NCI-H2107 treated with DMSO at 0.1 percent for 48 hours (cell line): ENCODE measurements at regions not wholly inside any gene's neighbourhood (a gene's known extent, or its start where the extent isn't known, plus 50 kb on each side); places are given as distances from the start of the nearest gene placed in this dataset.
A peak's percentile ranks its signal among the peaks of the same experiment; 100 is the strongest.

Experiments
- DNase-seq: peaks from one replicate; lab custom pipeline; 2025; ENCODE audit not compliant: unreplicated experiment; lab: John Stamatoyannopoulos, UW

DNA sequence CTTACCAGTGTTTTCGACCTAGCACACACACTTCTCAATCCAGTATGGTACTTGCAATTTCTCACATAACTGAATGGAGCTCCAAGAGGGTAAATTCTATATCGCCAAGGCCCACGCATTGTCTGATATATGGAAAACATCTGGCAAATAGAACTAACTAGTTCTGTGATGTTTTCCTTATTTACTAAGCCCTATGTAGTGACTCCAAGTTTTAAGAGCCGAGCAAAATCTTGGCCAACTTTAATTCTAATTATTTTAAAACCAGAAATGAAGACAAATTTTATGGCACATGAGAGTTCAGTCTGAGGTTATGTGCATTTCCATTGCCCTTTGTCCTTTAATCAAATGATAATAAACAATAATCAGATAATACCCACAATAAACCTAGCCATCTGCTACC lies 1119.7 kb upstream of the CNTNAP5 start:
- DNase-seq, result no peak

DNA sequence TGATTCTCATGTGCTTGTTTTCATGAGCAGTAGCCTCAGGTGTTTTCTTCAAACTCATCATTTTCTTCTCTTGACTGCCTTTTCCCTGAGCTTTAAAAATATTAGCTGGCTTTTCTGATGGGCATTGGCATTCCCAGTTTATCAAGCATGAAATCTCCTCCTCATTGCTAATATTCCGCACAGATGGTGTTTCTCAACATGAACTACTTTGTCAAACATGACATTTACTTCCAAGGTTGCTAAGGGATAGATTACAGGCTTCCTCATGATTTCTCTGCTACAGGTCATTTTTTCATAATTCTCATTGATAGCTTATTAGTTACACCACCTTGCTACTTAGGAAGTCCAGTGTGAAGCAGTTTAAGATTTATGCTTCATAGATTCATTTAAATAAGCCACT lies 1116.9 kb upstream of the CNTNAP5 start:
- DNase-seq, result no peak

DNA sequence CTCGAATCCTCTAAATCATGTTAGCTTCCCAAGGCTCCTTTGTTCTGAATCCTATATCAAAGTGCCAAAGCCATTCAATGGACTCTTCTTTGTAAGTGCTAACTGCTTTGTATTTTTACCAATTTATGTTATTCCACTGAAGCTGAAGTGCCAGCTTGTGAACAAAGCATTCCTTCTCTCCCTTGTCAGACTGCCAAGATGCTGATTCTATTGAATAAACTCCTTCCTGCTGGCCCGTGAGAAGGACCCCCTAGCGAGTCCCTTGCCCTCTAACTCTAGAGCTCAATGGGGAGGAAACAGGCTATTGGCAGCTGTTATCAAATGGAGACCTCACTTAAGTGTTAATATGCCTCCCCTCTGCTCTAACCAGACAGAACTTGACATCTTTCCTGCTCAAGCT lies 1097.9 kb upstream of the CNTNAP5 start:
- peak; percentile 14 for DNase-seq

DNA sequence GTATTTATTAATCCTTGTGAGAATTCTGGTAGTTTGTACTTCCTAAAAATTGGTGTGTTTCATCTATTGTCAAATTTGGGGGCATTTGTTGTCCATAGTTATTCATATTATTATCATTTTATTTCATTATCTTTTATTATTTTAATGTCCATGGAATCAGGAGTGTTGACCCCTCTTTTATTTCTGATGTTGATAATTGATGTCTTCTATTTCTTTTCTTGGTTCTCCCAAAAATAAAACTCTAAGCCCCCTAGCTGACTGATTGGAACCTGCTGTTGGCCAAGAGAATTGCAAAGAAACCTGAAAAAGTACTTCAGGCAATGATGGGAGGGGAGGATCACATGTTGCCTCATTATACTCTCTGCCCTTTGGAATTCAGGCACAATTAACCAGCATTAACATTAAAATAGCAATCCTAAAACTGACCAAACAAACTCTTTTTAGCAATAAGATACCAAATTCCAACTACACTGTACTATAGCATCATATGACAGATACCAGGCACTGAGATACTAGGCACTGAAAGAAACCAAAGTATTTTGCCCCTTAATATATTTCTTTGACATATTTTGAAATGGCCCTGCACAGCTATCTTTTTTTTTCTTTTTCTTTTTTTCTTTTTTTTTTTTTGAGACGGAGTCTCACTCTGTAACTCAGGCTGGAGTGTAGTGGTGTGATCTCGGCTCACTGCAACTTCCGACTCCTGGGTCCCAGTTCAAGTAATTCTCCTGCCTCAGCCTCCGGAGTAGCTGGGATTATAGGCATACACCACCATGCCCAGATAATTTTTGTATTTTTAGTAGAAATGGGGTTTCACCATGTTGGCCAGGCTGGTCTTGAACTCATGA lies 1097.2 kb upstream of the CNTNAP5 start:
- DNase-seq, result no peak

DNA sequence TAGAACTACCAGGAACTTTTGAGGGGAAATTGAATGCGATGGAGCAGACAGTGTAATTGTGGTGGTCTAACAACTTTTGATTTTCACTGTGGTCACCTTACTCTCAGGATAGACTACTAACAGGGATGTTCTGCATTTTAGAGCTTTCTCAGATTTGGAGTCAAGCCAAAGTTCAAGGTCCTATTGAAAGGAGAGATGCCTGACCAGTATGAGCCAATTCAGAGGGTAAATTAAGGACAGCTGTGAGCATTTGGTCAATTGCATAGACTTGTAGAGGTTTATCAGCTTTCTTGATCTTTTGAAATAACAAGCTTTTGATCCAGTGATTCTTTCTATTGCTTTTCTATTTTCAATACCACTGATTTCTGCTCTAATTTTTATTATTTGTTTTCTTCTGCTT lies 1095.7 kb upstream of the CNTNAP5 start:
- DNase-seq, result no peak

DNA sequence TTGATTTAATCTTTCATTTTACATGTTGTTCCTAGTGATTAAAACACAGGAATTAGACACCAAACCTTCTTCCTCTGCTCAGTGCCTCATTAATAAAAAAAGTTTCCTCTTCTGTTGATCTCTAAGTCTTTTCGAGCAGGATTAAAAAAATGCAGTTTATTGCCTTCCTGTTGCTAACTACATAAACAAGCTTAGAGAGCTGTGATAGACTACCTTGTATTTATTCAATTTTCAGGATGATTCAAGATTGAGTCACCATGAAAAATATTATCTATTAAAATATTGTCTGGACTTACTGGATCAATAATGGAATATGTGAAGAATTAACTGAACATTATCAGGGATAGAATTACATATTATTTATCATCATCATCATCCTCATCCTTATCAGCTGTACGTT lies 1089.6 kb upstream of the CNTNAP5 start:
- DNase-seq, result no peak

DNA sequence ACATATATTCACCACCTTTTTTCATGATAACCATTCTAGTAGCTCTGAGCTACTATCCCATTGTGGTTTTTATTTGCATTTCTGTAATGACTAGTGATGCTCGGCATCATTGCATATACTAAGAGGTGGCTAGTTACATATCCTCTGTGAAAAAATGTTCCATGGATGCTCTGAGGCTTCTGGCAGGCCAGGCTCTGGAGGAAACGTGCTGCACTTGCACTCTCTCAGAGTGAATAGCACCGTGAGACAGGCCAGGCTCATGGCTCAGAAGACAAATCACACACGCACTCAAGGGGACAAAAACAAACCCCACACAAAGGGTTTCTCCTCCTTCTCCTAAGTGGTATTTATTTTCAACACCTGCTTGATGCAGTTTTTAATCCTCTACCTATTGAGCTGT lies 1085.3 kb upstream of the CNTNAP5 start:
- no peak for DNase-seq

DNA sequence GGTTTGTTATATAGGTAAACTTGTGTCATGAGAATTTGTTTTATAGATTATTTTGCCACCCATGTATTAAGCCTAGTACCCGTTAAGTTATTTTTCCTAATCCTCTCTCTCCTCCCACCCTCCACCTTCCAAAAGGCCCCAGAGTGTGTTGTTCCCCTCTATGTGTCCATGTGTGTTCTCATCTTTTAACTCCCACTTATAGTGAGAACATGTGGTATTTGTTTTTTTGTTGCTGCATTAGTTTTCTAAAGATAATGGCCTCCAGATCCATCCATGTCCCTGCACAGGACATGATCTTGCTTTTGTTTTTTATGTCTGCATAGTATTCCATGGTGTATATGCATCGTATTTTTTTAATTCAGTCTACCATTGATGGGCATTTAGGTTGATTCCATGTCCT lies 1075.6 kb upstream of the CNTNAP5 start:
- DNase-seq, result no peak

DNA sequence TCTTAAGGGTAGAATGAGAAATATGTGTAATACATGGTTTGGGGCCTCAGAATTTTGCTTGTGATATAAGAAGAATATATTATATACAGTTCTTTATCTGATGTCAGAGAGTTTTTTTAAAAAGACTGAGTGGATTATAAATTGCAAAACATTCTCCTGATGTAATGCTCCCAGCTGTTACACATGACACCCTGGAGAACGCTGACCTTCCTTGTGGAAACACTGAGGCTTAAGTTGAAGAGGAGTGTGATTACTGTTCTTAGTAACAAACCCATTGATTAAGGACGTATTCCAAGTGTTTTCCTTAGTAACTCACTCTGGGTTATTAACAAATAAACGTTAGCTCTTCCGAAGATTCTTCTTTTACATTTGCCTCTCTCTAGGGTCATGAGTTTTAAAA lies 1069.3 kb upstream of the CNTNAP5 start:
- DNase-seq, result no peak

DNA sequence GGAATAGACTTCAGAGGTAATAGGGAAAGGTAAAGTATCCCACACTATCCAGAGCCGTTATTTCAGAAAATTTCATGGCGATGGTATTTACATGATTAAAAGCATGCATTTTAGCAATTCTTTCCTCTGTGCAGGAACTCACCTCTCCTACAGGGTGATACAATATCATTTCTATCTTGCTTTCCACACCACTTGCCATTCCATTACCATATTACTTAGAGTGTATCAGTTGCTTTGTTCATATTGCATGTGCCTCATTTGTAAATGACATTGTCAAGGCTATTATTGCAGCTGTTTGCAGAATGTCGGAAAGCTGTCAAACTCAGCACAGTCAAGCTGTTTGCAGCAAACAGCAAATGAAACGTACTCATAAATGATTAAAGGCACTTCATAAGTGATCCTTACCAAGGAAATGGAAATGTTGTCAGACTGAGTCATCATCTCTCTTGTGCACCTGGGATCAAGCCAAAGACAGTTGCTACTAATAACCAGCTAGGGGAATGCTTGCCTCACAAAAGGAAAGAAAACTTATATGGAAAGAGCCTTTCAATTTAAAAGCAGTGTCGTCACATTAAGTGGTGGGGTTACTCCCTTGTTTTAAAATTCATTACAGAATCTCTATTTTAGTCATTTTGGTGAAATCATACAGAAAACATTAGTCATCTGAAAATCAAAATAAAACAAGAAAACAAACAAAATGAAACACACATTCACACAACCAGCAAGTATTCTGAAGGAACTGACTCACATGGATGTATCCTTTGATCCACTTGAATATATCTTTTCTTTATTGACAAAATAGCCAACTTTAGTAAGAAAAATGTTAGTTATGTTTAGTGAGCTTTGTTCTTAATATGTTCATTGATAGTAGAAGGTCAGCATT lies 1064.1 kb upstream of the CNTNAP5 start:
- DNase-seq, result no peak

DNA sequence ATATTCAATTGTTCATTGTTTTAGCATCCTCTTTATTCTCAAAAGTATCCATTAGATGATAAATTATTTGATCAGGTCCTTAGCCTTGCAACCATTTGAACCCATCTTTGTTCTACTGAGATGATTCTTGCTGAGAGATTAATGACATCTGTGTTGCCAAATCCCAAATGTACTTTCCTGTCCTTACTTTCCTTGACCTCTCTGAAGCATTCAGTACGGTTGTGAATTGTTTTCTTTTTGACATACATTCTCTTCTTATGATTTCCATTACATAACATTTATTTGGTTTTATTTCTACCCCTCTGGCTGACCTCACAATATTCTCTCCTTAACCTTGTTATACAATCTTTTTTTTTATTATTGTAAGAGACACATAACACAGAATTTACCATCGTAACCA lies 1058.6 kb upstream of the CNTNAP5 start:
- no peak for DNase-seq

DNA sequence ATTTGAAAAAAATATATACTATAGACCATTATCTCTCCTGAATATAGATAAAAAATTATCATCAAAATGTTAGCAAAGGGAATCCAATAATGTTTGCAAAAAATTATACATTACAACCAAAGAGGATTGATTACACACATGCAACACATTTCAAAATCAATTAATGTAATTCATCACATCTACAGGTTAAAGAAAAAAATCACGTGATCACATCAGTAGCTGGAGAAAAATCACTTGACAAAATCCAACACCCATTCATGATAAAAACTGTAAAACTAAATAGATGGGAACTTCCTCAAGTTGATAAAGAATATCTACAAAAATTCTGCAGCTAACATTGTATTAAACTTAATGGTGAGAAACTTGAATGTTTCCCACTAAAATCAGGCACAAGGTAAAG lies 1047.5 kb upstream of the CNTNAP5 start:
- no peak for DNase-seq

DNA sequence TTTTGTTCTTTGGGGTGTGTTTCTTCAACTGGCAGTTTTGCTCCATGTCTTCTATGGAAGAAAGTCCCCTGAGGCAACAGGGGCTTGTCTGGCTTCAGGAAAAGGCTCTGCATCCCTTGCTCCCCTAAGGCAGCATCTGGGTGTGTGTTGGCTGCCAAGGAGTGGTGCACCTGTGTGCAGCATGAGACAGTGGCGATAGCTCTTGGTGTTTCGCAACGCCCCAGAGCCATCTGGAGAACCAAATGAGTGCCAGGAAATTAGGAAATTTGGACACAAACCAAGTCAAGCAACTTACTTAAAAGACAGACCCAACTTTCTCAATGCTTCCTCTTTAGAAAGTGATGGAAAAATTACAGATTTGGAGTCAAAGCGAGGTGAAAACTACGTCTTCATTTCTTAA lies 1044.4 kb upstream of the CNTNAP5 start:
- DNase-seq, result no peak

DNA sequence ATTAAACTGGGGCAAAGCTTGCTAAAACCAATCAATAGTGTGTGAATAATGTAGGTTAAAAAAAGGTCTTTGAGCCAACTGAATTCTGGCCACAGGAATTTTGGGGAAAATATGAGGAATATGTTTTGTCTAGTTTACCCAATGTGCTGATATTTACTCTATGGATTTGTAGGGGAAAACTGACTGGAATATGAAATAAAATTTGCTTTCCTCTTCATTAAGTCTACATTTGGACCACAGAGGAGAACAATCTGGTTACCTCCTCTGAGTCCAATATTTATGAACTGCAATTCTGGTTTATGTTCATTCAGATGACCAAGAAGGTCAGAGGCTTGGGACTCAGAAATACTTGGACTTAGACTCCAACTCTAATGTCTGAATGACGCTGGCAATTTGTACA lies 1042.2 kb upstream of the CNTNAP5 start:
- DNase-seq, result no peak

DNA sequence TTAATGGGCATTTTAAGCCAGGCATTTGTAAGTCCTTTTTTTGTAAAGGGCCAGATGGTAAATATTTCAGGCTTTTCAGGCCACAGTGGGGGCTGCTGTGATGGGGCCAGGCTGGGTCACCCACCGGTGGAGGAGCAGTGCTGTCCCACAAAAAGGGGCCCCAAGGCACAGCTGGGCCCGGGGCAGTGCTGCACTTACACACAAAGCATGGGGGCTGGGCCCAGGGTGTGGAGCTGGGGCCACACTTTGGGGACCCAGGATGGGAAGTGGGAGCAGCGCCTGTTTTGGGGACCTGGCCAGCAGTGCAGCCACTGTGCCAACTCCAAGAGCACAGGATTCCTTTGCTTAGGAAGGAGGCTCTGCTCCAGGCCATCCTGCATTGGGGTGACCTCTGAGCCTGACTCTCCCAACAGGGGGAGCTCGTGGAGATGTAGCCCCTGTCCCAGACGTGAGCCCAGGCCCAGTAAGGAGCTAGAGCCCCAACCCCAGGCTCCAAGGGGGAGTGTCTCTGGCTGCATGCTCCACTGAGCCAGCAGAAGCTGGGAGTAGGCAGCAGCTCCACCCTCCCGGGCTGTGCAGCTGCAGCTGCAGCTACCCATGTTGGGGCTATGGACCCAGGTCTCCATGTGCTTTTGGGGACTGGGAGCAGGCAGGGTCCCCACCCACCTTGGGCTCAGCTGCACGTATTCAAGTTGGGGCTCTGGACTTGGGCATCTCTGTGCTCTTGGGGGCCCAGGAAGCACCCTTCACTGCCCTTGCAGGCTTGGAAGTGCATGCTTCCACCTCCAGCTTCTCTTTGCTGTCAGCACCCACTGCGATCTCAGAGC lies 1036.5 kb upstream of the CNTNAP5 start:
- no peak for DNase-seq

DNA sequence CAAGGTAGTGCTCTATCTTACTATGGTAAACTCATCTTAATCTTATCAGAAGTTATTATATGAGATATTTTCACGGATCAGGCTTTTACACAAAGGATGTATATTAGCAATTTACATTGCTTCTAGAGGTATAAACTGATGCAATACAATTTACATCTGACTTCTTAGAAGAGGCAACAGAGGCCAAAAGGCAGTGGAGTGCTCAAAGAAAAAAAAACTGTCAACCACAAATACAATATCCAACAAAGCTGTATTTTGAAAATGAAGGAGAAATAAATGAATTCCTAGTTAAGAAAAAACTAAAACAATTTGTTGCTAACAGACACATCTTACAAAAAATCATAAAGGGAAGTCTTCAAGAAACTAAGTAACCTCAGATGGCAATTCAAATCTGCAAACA lies 1031.5 kb upstream of the CNTNAP5 start:
- no peak for DNase-seq

DNA sequence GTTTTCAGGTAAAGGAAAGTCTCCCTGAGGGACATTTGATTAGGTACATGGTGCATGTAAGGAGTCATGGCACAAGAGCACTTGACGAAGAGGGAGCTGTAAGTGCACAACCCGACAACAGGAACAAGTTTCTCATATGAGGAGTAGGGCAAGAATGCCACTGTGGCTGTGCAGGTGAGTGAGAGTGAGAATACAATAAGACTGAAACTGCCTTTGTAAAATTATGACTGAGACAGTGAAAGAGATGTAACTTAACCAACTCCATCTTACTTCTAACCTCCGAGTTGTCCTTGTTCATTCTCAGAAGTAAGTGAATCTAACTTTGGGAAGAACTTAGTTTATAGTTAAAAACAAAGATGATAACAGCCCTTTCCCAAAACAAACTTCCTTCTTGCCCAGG lies 1025.8 kb upstream of the CNTNAP5 start:
- no peak for DNase-seq

DNA sequence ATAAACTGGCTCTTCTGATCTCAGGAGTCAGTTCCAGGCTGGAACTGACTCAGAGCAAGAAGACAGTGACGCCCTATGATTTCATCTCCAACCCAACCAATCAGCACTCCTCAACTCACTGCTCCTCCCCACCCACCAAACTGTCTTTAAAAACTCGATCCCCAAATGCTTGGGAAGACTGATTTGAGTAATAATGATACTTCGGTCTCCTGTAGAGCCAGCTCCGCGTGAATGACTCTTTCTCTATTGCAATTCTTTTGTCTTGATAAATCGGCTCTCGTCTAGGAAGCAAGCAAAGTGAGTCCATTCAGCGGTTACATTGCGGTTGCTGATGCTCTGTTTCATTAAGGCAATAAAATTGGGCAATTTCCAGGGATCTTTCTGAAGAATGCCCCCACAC lies 1025.3 kb upstream of the CNTNAP5 start:
- DNase-seq, result no peak

DNA sequence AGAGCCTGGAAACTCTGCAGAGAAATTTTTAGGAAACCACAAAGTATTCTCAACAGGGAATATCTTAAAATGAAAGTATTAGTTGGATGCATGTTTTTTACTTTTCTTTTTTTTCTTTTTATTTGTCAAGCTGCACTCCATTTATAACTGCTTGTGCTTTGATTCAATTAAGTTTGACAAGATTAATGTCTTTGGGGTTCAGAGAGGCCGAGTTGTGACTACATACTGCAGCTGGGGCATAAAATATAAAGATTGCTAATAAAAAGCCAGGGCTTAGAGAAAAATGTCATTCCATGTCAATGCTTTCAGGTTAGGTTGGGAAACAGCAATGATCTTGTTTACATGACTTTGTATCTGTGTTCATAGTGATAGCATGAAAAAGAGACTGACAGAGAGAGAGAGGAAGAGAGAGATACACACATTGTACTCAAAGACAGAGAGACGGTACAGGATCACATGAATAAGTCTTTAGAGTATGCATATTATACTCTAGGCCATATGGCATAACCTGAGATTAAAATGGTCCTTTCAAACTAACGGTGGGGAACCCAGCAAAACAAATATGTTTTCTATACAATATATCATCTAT lies 1022.3 kb upstream of the CNTNAP5 start:
- no peak for DNase-seq

DNA sequence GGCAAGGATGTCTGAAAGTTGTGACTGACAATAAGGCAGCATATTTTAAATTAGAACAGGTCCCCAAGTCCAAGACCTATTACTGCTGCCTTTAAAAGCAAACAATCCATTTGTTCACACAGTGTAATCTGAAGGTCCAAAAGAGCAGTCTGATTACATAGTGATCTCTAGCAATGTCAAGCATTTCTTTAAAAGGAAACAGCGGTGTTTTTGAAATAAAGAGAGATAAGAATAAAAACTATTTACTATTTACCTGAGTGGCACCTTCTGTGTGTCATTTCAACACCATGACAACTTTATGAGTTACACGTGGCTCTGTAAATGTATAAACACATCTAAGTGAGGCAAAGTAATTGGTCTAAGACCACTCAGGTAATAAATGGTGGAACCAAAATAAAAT lies 1009.9 kb upstream of the CNTNAP5 start:
- no peak for DNase-seq

DNA sequence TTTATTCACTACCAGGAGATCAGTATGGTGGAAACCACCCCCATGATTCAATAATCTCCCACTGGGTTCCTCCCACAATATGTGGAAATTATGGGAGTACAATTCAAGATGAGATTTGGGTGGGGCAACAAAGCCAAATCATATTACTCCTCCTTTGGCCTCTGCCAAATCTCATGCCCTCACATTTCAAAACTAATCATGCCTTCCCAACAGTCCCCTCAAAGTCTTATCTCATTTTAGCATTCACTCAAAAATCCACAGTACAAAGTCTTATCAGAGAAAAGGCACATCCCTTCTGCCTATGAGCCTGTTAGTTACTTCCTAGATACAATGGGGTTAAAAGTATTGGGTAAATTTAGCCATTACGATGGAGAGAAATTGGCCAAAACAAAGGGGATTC lies 989.5 kb upstream of the CNTNAP5 start:
- no peak for DNase-seq
